GM13977 (cell line): ENCODE measurements at regions not wholly inside any gene's neighbourhood (a gene's known extent, or its start where the extent isn't known, plus 50 kb on each side); places are given as distances from the start of the nearest gene placed in this dataset.

Source experiments
- DNase-seq: peaks from one replicate; pipeline ENCODE4 v3.0.0; 2012; ENCODE audit warnings: low spot score
- in situ Hi-C: fragments of 300-500 bp; cut with MboI; formaldehyde crosslinking; loops from one replicate; pipeline ENCODE4 v1.12.0; 2022; ENCODE audit warnings: low sequenced_read_pairs, low pct_unique_long_range_greater_than_20kb, mixed read lengths, inconsistent platforms; ENCODE audit not compliant: unreplicated experiment
- TF ChIP-seq, protein P1 (sequence below): IDR thresholded peaks from 2 replicates; pipeline ENCODE4 v1.5.1; 2012; ENCODE audit warnings: mild to moderate bottlenecking, control low read depth; ENCODE audit not compliant: insufficient read depth; ENCODE audit errors: extremely low read depth, missing control alignments

DNA sequence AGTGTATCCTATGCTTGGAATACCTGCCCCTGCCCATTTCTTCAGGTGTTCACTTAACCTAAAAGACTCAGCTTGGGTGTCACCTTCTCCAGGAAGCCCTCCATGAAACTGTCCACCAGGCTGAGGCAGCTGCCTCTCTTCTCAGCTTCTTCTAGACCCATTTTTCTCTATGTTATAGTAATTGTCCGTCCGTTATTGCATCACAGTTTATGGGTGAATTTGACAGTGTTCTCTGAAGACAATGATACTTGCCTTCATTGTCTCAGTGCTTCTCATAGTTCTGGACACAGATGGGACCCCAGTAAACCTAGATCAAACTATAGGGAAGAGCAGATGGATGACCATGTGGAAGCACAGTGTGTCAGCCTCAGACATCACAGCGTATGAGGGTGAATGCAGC is 238.0 kb upstream of the MOCS1 start:
- in situ Hi-C loops = no loop called here
- TF ChIP-seq, protein P1, sequence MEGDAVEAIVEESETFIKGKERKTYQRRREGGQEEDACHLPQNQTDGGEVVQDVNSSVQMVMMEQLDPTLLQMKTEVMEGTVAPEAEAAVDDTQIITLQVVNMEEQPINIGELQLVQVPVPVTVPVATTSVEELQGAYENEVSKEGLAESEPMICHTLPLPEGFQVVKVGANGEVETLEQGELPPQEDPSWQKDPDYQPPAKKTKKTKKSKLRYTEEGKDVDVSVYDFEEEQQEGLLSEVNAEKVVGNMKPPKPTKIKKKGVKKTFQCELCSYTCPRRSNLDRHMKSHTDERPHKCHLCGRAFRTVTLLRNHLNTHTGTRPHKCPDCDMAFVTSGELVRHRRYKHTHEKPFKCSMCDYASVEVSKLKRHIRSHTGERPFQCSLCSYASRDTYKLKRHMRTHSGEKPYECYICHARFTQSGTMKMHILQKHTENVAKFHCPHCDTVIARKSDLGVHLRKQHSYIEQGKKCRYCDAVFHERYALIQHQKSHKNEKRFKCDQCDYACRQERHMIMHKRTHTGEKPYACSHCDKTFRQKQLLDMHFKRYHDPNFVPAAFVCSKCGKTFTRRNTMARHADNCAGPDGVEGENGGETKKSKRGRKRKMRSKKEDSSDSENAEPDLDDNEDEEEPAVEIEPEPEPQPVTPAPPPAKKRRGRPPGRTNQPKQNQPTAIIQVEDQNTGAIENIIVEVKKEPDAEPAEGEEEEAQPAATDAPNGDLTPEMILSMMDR = no peak
- no peak for DNase-seq

DNA sequence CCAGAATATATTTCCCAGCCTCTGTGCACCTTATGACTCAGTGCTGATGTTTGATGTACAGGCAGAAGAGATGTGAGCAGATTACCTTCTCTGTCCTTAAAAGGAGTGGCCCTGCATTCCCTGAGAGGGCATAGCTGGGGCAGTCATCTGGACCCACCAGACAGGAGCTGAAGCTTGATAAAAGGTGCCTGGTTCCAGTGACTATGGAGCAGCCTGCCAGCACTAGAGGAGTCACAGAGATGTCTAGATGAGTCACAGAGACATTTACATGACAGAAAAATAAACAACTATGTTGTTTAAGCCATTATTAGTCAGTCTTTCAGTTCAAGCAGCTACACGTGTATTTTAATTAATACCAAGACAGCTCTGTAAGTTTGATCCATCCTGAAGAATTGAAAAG is 237.1 kb upstream of the MOCS1 start:
- DNase-seq = no peak
- in situ Hi-C loops = no loop called here
- TF ChIP-seq, protein P1 = no peak

DNA sequence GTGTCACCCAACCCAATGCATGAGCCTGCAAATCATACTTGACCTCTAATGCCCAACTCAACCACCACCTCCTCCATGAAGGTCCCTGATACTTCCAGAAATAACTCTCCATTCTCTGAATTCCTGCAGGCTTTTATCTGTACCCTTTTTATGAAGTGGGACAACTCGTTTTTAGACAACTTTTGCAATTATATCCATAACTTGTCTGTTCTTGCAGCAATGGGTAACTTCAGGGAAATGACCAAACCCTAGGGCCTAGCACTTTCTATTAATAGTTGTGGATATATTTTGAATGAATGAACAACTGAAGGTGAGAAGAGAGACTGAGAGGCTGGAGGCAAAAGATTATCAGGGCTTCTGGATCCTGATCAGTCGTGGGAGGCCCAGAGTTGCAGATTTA is 236.6 kb upstream of the MOCS1 start:
- TF ChIP-seq, protein P1 = no peak
- DNase-seq = no peak
- in situ Hi-C loops = no loop called here

DNA sequence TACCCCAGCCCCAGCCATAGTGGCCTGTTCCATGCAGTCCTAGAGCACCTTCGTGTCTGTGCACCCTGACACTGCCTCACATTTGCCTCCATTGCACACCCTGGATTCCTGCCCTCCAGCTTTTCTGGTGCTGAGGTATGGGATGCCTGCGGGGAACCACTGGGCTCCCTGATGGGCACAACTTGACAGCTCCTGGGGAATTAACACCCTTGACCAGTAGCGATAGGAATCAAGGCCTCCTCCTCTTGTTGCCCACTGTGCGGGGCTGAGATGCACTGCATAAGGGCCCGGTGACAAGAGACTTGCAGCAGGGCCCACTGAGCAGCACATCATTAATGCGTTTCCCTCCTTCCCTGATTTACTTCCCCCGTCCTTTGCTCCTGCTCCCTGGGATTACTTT is 235.6 kb upstream of the MOCS1 start:
- TF ChIP-seq, protein P1 = no peak
- in situ Hi-C loops = no loop called here
- DNase-seq = no peak

DNA sequence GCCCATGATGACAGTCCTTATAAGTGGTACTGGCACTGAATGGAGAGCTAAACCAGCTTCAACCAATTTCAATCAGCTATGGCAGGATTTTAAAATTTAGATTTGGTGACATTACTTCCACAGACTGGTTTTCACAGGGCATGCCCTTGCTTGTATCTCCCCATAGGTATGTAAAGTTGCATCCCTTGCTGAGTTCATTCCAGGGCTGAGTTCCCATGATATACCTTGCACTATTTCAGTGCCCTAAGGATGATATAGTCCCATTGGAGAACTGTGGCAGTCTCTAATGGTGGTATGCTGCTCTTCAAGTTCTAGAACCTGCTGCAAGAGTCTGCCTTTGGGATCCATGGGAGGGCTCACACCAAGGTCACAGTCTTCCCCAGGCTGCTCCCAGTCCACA is 232.7 kb upstream of the MOCS1 start:
- DNase-seq = no peak
- in situ Hi-C loops = no loop called here
- TF ChIP-seq, protein P1 = no peak

DNA sequence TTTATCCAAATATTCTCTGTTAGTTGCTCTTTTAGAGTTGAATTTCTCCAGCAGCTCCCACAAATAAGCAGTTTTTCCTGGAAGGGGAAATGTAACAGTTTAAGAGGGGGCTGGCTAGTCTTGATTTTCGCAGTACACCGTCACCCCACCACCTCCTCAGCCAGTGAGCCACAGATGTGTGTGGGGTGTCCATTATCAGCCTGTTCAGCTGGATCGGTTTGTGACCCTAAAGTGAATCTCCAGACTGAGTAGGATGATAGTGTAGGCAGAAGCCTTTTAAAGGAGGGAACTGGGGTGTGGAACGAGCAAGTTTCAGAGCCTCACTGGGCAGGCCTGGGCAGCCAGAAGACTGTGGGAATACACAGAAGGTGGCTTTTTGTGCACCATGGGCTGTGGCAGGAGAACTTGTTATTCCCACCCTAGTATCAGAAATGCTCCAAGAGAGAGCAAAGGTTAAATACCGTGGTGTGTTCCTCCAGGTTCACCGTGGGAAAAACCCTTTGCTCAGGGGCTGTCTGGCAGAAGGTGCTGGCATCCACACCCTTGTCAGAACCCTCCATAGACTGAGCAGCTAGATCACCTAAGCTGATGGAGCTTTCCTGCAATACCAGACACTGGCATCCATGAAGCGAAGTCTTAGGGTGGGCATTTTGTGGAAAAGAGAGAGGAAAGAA is 230.9 kb upstream of the MOCS1 start:
- no peak for DNase-seq
- TF ChIP-seq, protein P1 = no peak

More for the DNA sequence above, 230.9 kb upstream of the MOCS1 start:
- in situ Hi-C loops = no loop called here
